Activated CD8-positive, alpha-beta T cell treated with anti-CD3 and anti-CD28 coated beads, Interleukin-2, amount 10 ng/mL, durations not matched to agents 7 days and 5 days (primary cell): ENCODE measurements at regions not wholly inside any gene's neighbourhood (a gene's known extent, or its start where the extent isn't known, plus 50 kb on each side); places are given as distances from the start of the nearest gene placed in this dataset.

ENCODE experiments used
- ATAC-seq: fragments of 150-1000 bp; cut with Tn5 transposase; one replicate; pipeline ENCODE4 v1.10.0; 2021; ENCODE audit warnings: moderate library complexity
- CTCF ChIA-PET: fragments of 350-600 bp; sonication (Branson Sonifier 250); formaldehyde crosslinking; loops from one replicate; lab custom pipeline; 2021; ENCODE audit warnings: antibody characterized with exemption; lab: Charles Lee
- POLR2A ChIA-PET: fragments of 350-600 bp; sonication (Branson Sonifier 250); formaldehyde crosslinking; loops from one replicate; lab custom pipeline; 2021; ENCODE audit warnings: antibody characterized with exemption; lab: Charles Lee
- DNase-seq: peaks from one replicate; pipeline ENCODE4 v3.0.0-alpha.2; 2020
- H3K27ac Mint-ChIP-seq: one replicate; pipeline ENCODE4 v1.8.0; 2021; ENCODE audit warnings: mild to moderate bottlenecking, mixed read lengths
- H3K27me3 Mint-ChIP-seq: one replicate; pipeline ENCODE4 v1.8.0; 2021; ENCODE audit warnings: low read depth, mixed read lengths
- H3K36me3 Mint-ChIP-seq: one replicate; pipeline ENCODE4 v1.8.0; 2021; ENCODE audit warnings: low read depth, mixed read lengths
- H3K4me1 Mint-ChIP-seq: one replicate; pipeline ENCODE4 v1.8.0; 2021; ENCODE audit warnings: low read depth, mixed read lengths
- H3K4me3 Mint-ChIP-seq: one replicate; pipeline ENCODE4 v1.8.0; 2021; ENCODE audit warnings: mild to moderate bottlenecking, mixed read lengths
- H3K9me3 Mint-ChIP-seq: one replicate; pipeline ENCODE4 v1.8.0; 2022; ENCODE audit warnings: mixed read lengths; ENCODE audit not compliant: insufficient read depth

DNA sequence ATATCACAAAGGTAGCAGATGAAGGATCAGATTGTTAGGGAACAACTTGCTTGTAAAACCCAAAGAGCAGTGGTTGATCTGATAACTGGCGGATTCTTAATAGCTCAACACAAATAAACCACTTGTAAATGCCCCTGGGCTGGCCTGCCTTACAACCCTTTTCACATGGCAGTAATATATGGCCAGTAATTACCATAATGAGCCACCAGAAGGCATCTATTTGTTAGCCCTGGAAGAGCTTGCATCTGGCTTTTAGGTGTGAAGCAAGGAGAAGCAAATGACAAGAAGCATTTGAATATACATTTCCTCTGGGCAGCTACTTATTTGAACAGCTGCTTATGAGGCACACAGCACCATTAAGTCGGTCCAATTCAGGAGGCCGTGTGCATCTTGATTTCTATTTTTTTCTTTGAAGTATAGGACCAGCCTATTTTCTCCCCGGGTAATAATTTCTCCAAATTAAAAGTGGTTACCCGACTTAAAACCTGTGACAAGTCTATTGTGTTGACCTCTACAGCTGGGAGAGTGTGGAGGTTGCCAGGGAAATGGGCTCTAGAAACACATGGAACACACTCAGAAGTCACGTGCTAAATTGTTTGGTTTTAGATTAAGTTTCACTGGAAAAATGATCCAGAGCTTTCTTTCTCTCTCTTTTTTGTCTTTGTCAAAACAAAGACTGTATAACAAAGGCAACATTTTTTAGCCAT, 113.4 kb downstream of the SEM1 start:
- no peak for ATAC-seq
- no peak overlapping the region for H3K4me3 Mint-ChIP-seq
- ChIA-PET POLR2A (no interaction called here), CTCF (interaction anchor here (1.3 kb wide), 1 partner anchor 431 kb away, joined by 4 read pairs; no protein-coding TSS in a partner anchor)
- H3K36me3 Mint-ChIP-seq: no peaks in the 10 kb centered on the region
- no peaks in the 10 kb centered on the region for H3K4me1 Mint-ChIP-seq
- H3K9me3 Mint-ChIP-seq: no peaks in the 10 kb centered on the region
- DNase-seq: no peak
- peaks cover 24% of the 10 kb centered on the region for H3K27me3 Mint-ChIP-seq
- H3K27ac Mint-ChIP-seq: no peak overlapping the region

DNA sequence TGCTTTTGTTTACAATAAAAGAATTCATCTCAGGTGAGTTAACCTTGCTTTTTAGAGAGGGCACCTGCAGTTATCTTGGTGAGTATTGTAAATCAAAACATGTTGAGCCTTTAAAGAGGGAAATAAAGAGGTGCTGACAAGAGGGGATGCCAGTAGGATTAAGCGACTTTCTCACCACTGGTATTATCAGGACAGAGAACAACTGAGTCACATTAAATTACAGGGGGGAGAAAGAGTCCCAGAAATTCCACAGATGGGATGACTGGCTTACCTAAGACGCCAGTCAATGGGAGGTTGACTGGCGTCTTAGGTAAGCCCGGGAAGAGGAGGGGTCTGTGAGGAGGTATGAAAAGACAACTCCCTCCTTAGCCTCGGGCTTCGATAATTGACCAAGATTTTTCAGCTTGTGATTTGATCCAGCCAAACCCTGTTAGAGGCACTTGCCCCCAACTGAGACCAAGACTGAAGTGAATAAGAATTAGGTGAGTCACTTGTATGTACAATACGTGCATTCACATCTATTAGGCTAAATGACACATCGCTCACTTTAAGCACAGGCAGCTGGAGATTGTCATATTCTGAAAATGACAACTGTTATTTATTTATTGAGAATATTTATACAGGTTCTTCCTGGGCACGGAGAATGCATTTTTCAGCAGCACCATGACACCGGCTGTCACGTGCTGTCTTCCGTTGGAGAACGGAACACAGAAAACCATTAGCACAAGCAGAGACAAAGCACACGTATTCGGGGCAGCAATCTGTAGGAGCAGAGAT, 117.6 kb downstream of the SEM1 start:
- ChIA-PET CTCF (no interaction called here), POLR2A (no interaction called here)
- no peak for DNase-seq
- Mint-ChIP-seq H3K4me1 (no peaks in the 10 kb centered on the region), H3K36me3 (no peaks in the 10 kb centered on the region), H3K9me3 (no peaks in the 10 kb centered on the region), H3K27ac (no peak overlapping the region), H3K27me3 (peaks cover 13% of the 10 kb centered on the region), H3K4me3 (no peak overlapping the region)
- ATAC-seq: no peak

DNA sequence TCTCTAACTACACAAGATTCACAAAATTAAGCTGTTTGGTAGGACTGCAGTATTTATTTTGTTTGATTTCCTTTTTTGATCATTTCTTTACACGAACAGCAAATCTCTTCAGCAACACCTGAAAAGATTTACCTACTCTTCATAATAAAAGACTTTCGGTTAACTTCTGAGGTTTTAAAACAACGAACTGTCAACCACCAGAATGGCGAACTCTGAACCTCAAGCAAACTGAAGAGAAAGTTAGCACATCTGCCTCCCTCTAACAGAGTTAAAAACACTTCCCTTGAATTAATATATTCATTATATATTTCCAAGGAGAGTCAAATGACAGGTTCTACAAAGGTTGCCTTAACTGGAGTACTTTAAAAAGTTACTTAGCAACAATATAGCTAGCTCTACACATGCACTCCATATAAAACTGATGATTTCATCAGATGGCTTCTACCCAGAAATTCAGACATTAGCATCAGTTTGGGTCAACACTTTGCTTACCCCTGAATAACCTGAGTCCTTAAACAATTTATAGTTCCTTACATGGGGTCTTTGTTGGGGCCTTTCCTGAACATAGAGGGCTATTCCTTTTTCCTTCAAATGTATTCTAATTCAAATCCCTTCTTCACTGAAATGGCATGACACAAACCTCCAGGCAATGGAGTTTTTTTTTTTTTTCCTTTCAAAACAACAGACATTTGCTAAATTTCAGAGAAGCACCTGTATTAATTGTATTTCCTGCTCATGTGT, 118.3 kb downstream of the SEM1 start:
- Mint-ChIP-seq H3K4me3 (no peak overlapping the region), H3K9me3 (no peaks in the 10 kb centered on the region), H3K27ac (no peak overlapping the region), H3K27me3 (peaks cover 13% of the 10 kb centered on the region), H3K36me3 (no peaks in the 10 kb centered on the region), H3K4me1 (no peaks in the 10 kb centered on the region)
- no peak for DNase-seq
- ATAC-seq: no peak
- ChIA-PET POLR2A (no interaction called here), CTCF (no interaction called here)

DNA sequence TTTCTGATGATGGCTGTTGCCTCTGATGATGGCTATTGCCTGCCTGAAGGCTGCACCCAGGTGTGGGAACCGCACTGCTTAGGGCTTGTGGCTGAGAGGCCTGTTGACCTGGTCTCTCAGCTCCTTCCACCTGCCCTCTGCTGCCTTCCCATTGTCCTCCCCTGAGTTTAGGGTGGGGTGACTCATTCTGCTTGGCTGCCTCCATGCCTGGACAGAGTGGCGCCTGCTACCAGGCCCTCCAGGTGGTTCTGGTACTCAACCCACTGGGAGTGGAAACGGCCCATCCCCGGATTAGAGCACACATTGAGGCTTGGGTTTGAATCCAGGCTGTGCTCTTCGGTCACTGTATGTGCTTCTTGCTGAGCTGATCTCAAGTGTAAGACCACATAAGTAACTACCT, 120.6 kb downstream of the SEM1 start:
- ChIA-PET POLR2A (no interaction called here), CTCF (no interaction called here)
- H3K9me3 Mint-ChIP-seq: no peaks in the 10 kb centered on the region
- no peak overlapping the region for H3K4me3 Mint-ChIP-seq
- ATAC-seq (no peak), DNase-seq (no peak)
- H3K27me3 Mint-ChIP-seq: peaks cover 13% of the 10 kb centered on the region
- no peaks in the 10 kb centered on the region for H3K36me3 Mint-ChIP-seq
- H3K27ac Mint-ChIP-seq: no peak overlapping the region
- no peaks in the 10 kb centered on the region for H3K4me1 Mint-ChIP-seq

DNA sequence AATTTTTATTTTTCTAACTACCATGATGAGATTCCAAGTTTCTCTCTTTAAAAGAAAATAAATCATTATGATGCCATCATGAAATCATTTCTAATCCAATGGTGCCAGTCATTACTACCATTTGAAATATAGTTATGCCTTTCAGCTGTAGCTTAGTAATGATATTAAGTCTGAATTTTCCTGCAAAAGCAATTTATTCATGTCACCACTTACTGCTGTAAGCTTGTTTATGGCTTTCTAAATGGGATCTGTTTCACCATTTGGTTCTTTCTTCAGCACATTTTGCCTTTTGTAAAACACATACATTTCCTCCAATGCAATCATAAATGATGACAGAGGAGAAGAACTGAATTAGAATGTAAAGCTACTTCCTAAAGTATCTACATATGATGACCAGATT, 130.5 kb downstream of the SEM1 start:
- POLR2A ChIA-PET: no interaction called here
- CTCF ChIA-PET: no interaction called here
- Mint-ChIP-seq H3K4me1 (no peaks in the 10 kb centered on the region), H3K27ac (no peak overlapping the region), H3K9me3 (no peaks in the 10 kb centered on the region), H3K4me3 (no peak overlapping the region), H3K27me3 (no peaks in the 10 kb centered on the region), H3K36me3 (no peaks in the 10 kb centered on the region)
- ATAC-seq (no peak), DNase-seq (no peak)

DNA sequence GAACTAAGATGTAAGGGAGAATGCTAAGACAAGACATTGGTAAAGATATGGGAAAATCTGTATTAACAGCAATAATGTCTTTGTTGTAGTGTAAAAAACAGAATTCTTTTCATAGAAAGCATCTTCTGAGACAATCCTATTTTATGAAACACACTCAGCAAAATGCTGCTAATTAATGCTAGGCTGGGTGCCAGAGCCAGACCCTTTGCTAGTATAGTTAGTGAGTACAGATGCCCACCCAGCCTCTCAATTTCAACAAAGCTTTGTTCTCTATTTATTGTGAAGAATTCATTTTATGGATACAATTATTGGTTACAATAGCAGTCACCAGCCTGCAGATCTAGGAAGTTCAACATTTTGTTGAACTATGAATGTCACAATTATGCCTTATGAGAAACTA, 131.0 kb downstream of the SEM1 start:
- ChIA-PET CTCF (no interaction called here), POLR2A (no interaction called here)
- no peak overlapping the region for H3K4me3 Mint-ChIP-seq
- no peaks in the 10 kb centered on the region for H3K4me1 Mint-ChIP-seq
- no peaks in the 10 kb centered on the region for H3K27me3 Mint-ChIP-seq
- H3K36me3 Mint-ChIP-seq: no peaks in the 10 kb centered on the region
- H3K27ac Mint-ChIP-seq: no peak overlapping the region
- DNase-seq (no peak), ATAC-seq (no peak)
- no peaks in the 10 kb centered on the region for H3K9me3 Mint-ChIP-seq

DNA sequence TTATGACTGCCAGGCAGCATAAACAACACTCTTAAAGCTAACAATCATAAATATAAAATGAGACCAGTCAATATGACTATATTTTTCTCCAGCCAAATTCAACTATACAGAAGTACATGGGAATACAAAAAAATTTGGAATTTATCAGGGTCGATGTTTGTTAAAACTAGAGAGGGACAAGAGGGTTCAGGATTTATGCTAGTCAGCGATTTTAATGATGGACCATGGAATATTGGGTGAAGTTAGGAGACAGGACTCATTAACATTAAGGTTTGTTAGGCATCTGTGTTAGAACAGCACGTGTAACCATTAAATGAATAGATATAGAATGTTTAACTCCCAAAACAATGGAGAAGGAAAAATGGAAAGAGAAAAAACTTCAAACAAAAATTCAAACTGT, 146.2 kb downstream of the SEM1 start:
- Mint-ChIP-seq H3K36me3 (no peaks in the 10 kb centered on the region), H3K4me1 (no peaks in the 10 kb centered on the region), H3K27me3 (peaks cover 1% of the 10 kb centered on the region), H3K4me3 (no peak overlapping the region), H3K27ac (no peak overlapping the region), H3K9me3 (no peaks in the 10 kb centered on the region)
- ATAC-seq: no peak
- CTCF ChIA-PET: no interaction called here
- no peak for DNase-seq
- POLR2A ChIA-PET: no interaction called here

DNA sequence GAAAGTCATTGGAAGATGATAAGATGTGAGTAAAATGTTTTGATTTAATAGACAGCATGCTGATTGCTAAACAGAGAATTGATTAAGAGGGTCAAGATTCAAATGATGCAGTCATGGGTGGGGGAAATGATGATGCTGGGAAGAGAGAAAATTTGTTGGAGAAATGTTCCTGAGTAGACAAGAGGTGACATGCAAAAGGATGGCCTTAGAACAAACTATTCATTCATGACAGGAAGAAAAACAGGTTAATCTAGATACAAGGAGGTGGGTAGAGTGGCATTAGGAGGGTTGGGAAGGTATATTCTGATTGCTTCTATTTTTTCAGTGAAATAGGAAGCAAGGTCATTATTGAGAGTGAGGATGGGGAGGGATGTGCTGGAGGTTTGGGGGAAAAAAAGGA, 146.7 kb downstream of the SEM1 start:
- H3K4me3 Mint-ChIP-seq: no peak overlapping the region
- H3K4me1 Mint-ChIP-seq: no peaks in the 10 kb centered on the region
- POLR2A ChIA-PET: no interaction called here
- no peaks in the 10 kb centered on the region for H3K36me3 Mint-ChIP-seq
- H3K27me3 Mint-ChIP-seq: no peaks in the 10 kb centered on the region
- CTCF ChIA-PET: no interaction called here
- no peak for DNase-seq
- H3K27ac Mint-ChIP-seq: no peak overlapping the region
- ATAC-seq: no peak
- H3K9me3 Mint-ChIP-seq: no peaks in the 10 kb centered on the region

DNA sequence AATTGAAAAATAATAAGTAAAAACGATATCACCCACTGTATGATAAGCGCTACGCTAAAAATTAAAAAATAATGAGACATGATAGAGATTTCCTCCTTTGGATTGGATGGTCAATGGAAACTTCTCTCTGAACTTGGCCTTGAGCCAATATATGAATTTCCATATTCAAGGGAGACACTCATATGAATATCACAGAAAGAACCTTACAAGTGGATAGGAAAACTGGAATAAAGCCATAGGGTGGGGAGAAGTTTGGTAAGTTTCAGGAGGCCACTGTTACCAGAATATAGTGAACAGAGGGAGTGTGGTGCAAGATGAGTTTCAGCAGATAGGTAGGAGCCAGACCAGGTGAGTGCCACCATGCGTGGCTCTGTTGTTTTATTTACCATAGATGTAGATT, 147.2 kb downstream of the SEM1 start:
- Mint-ChIP-seq H3K27me3 (no peaks in the 10 kb centered on the region), H3K9me3 (no peaks in the 10 kb centered on the region), H3K27ac (no peak overlapping the region), H3K4me3 (no peak overlapping the region), H3K36me3 (no peaks in the 10 kb centered on the region), H3K4me1 (no peaks in the 10 kb centered on the region)
- ChIA-PET CTCF (no interaction called here), POLR2A (no interaction called here)
- DNase-seq (no peak), ATAC-seq (no peak)

DNA sequence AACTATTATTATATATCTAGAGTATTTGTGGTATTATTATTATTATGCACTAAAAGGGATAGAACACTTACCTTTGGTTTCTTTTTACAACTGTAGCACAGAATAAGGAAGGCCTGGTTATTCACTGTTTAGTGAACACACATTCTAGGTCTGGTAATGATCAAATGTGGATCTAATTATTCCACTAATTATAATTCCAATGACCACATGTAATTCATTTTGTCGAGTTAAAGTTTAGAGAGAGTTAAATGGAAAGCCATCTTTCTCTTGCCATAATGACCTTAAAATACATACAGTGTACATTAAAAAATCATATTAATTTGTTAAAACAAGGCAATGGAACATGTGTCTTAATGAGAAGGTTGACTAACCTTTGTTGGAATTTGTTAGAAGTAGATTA, 147.8 kb downstream of the SEM1 start:
- Mint-ChIP-seq H3K9me3 (no peaks in the 10 kb centered on the region), H3K36me3 (no peaks in the 10 kb centered on the region), H3K27me3 (no peaks in the 10 kb centered on the region), H3K27ac (no peak overlapping the region), H3K4me1 (no peaks in the 10 kb centered on the region), H3K4me3 (no peak overlapping the region)
- no peak for ATAC-seq
- ChIA-PET CTCF (no interaction called here), POLR2A (no interaction called here)
- DNase-seq: no peak

DNA sequence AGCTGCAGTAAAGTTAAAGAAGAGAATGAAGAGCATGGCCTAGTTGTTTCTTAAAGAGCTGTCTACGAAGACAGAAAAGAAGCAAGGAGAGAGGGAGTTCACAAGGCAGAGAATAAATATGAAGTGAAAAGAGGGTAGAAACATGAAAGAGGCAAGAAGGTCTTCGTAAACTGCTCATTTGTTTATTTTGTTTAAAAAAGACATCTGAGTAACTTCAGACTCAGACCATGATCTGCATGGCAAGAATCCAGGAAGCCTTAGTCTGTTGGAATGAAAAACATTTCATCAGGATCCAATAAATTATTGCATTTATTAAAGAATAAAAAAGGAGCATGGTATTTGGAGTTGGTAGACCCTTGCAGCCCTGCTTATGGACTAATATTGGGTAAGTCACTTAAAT, 151.1 kb downstream of the SEM1 start:
- H3K4me1 Mint-ChIP-seq: no peaks in the 10 kb centered on the region
- POLR2A ChIA-PET: no interaction called here
- no peak overlapping the region for H3K27ac Mint-ChIP-seq
- DNase-seq (no peak), ATAC-seq (no peak)
- no peak overlapping the region for H3K4me3 Mint-ChIP-seq
- H3K36me3 Mint-ChIP-seq: no peaks in the 10 kb centered on the region
- no peaks in the 10 kb centered on the region for H3K27me3 Mint-ChIP-seq
- H3K9me3 Mint-ChIP-seq: no peaks in the 10 kb centered on the region
- CTCF ChIA-PET: no interaction called here

DNA sequence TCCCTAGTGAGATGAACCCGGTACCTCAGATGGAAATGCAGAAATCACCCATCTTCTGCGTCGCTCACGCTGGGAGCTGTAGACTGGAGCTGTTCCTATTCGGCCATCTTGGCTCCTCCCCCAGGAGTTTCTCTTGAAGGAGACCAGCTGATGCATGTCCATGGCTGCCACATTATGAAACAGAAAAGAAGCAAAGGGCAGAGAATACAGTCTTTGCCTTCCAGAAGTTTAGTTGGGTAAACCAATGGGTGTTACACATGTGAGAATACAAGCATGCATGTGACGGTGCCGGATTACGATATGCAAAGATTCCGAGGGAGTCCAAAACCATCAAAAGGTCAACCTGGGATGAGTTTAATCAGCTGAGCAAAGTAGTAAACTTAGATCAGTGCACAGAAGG, 151.6 kb downstream of the SEM1 start:
- Mint-ChIP-seq H3K4me1 (no peaks in the 10 kb centered on the region), H3K9me3 (no peaks in the 10 kb centered on the region), H3K27ac (no peak overlapping the region), H3K4me3 (no peak overlapping the region), H3K36me3 (no peaks in the 10 kb centered on the region), H3K27me3 (no peaks in the 10 kb centered on the region)
- POLR2A ChIA-PET: no interaction called here
- ATAC-seq (no peak), DNase-seq (no peak)
- CTCF ChIA-PET: no interaction called here
